Muscle layer of duodenum (tissue), 2 donors: ENCODE measurements at regions not wholly inside any gene's neighbourhood (a gene's known extent, or its start where the extent isn't known, plus 50 kb on each side); places are given as distances from the start of the nearest gene placed in this dataset.
"Not testable (repeated sequence)": the region's sequence is repeated elsewhere in the genome, so short reads cannot be mapped to it uniquely, and the experiment has no call there.

Experiments used
- H3K27ac ChIP-seq: one replicate; pipeline ENCODE4 v1.7.0; 2013; ENCODE audit warnings: mild to moderate bottlenecking, low read length
- H3K27me3 ChIP-seq: one replicate; pipeline ENCODE4 v1.7.0; 2013; ENCODE audit warnings: low read depth, mild to moderate bottlenecking, control low read depth, low read length
- H3K36me3 ChIP-seq, 2 donors: one replicate each; pipeline ENCODE4 v1.7.0; 2013; ENCODE audit warnings: low read length in 2 of 2, control low read depth in 1 of 2, mild to moderate bottlenecking in 1 of 2; ENCODE audit not compliant: insufficient read depth in 2 of 2, control insufficient read depth in 1 of 2
- H3K4me1 ChIP-seq, 2 donors: one replicate each; pipeline ENCODE4 v1.7.0; 2013; ENCODE audit warnings: low read length in 2 of 2, mild to moderate bottlenecking in 2 of 2, control low read depth in 1 of 2, moderate library complexity in 1 of 2; ENCODE audit not compliant: insufficient read depth in 2 of 2, control insufficient read depth in 1 of 2
- H3K4me3 ChIP-seq, 2 donors: one replicate each; pipeline ENCODE4 v1.7.0; 2013; ENCODE audit warnings: low read length in 2 of 2, low read depth in 1 of 2, mild to moderate bottlenecking in 1 of 2
- H3K9me3 ChIP-seq, 2 donors: one replicate each; pipeline ENCODE4 v1.7.0; 2013; ENCODE audit warnings: low read length in 2 of 2, control low read depth in 1 of 2, mild to moderate bottlenecking in 1 of 2; ENCODE audit not compliant: control insufficient read depth in 1 of 2
- donor health status: healthy.

- Histone ChIP-seq H3K36me3 (no peaks in the 10 kb centered on the region), H3K27ac (no peak overlapping the region), H3K9me3 (no peaks in the 10 kb centered on the region), H3K4me1 (no peaks in the 10 kb centered on the region), H3K27me3 (no peaks in the 10 kb centered on the region), H3K4me3 (no peak overlapping the region)
Observed at GRCh38 chr6:9295644-9296043, 860.3 kb upstream of the SLC35B3 start.

DNA sequence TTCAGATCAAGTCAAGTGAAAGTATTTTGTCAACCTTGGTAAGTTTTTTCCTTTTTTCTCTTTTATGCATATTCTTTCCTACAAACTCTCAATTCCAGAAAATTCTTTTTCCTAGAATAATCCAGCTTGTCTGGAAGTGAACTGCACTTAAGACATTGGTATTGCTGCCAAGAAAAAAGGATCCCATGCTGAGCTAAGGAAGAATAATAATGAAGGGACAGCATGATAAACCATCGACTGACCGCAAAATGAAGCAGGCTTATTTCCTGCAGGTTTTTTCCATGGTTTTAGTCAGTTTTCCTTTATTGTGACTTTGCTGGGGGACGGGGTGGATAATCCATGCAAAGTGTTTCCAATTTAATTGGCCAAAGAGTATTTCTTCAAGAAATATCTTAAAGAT lies 857.6 kb upstream of the SLC35B3 start:
- Histone ChIP-seq H3K4me3 (no peak overlapping the region), H3K27me3 (no peaks in the 10 kb centered on the region), H3K36me3 (no peaks in the 10 kb centered on the region), H3K4me1 (no peaks in the 10 kb centered on the region), H3K27ac (no peak overlapping the region), H3K9me3 (no peaks in the 10 kb centered on the region)

DNA sequence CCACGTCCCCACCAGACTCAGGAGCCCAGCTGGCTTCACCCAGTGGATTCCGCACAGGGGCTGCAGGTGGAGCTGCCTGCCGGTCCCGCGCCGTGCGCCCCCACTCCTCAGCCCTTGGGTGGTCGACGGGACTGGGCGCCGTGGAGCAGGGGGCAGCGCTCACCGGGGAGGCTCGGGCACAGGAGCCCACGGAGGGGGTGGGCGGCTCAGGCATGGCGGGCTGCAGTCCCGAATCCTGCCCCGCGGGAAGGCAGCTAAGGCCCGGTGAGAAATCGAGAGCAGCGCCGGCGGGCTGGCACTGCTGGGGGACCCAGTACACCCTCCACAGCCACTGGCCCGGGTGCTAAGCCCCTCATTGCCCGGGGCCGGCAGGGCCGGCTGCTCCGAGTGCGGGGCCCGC lies 855.0 kb upstream of the SLC35B3 start:
- H3K36me3 ChIP-seq, H3K9me3 ChIP-seq, H3K4me1 ChIP-seq, H3K27me3 ChIP-seq, H3K27ac ChIP-seq, H3K4me3 ChIP-seq: not testable (repeated sequence)

DNA sequence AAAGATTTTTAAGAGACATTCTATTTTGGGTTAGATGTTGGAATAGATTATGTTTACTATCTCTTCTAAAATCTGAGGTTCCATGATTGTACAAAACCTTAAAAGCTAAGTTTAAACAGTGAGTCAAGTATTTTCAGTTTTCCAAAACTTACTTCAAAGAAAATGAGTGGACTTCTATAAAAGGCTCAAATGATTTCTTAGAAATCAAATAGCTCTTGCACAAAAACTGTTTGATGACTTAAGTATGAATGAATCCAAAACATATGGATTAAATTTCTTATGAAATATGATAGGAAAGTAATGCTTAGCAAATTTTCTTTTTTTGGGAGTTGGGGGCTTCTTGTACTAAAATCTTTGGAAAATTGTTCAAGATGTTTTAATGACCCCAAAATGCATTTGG lies 837.3 kb upstream of the SLC35B3 start:
- no peak overlapping the region for H3K4me3 ChIP-seq
- no peaks in the 10 kb centered on the region for H3K27me3 ChIP-seq
- H3K4me1 ChIP-seq: no peaks in the 10 kb centered on the region
- no peak overlapping the region for H3K27ac ChIP-seq
- no peaks in the 10 kb centered on the region for H3K9me3 ChIP-seq
- no peaks in the 10 kb centered on the region for H3K36me3 ChIP-seq

GRCh38 chr6:9266741-9267140 lies 831.4 kb upstream of the SLC35B3 start:
- no peak overlapping the region for H3K27ac ChIP-seq
- H3K36me3 ChIP-seq: no peaks in the 10 kb centered on the region
- H3K9me3 ChIP-seq: no peaks in the 10 kb centered on the region
- no peak overlapping the region for H3K4me3 ChIP-seq
- H3K4me1 ChIP-seq: no peaks in the 10 kb centered on the region
- no peaks in the 10 kb centered on the region for H3K27me3 ChIP-seq

DNA sequence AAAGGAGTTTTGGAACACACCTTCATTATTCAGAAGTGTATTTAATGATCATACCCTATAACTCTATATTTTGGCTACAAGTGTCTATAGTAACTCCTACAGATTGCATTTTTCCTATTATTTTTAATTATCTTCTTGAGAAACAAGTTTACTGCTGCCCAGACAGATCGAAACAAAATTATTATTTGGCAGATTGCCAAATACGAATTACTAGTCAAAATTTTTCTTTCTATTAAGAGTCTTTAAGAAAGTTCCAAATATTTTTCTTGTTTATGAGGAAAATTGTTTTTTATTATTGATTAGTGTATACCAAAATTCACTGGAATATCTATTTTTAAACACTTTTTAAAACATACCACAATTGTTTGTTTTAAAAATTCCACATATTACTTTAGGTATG lies 821.9 kb upstream of the SLC35B3 start:
- no peaks in the 10 kb centered on the region for H3K4me1 ChIP-seq
- H3K9me3 ChIP-seq: peaks cover 0 to 3% of the 10 kb centered on the region in 2 donors
- H3K4me3 ChIP-seq: no peak overlapping the region
- H3K27ac ChIP-seq: no peak overlapping the region
- no peaks in the 10 kb centered on the region for H3K27me3 ChIP-seq
- H3K36me3 ChIP-seq: no peaks in the 10 kb centered on the region

GRCh38 chr6:9254251-9254650 lies 818.9 kb upstream of the SLC35B3 start:
- no peak overlapping the region for H3K4me3 ChIP-seq
- H3K9me3 ChIP-seq: no peaks in the 10 kb centered on the region
- H3K4me1 ChIP-seq: no peaks in the 10 kb centered on the region
- H3K36me3 ChIP-seq: no peaks in the 10 kb centered on the region
- no peaks in the 10 kb centered on the region for H3K27me3 ChIP-seq
- no peak overlapping the region for H3K27ac ChIP-seq

DNA sequence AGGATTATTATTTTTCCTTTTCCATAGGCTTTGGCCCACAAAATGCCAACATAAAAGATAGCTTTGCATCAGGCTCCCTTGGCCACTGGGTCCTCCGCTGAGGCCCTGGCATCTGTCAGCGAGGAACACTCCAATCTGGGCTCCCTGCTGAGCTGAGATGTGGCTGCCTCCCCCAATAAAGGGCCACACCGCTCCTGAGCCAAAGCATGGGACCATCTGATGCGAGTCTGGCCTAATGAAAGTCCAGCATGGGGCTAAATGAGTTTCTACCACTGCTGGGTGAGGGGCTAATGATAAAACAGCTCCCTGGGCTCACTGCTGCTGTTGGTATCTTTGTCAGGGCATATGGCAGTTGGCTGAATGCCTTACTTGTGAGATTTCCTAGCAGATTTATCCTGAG lies 817.5 kb upstream of the SLC35B3 start:
- Histone ChIP-seq H3K4me3 (no peak overlapping the region), H3K27ac (no peak overlapping the region), H3K36me3 (no peaks in the 10 kb centered on the region), H3K4me1 (no peaks in the 10 kb centered on the region), H3K27me3 (no peaks in the 10 kb centered on the region), H3K9me3 (no peaks in the 10 kb centered on the region)

GRCh38 chr6:9250852-9251251 lies 815.5 kb upstream of the SLC35B3 start:
- no peaks in the 10 kb centered on the region for H3K27me3 ChIP-seq
- no peaks in the 10 kb centered on the region for H3K9me3 ChIP-seq
- H3K4me1 ChIP-seq: no peaks in the 10 kb centered on the region
- no peaks in the 10 kb centered on the region for H3K36me3 ChIP-seq
- H3K27ac ChIP-seq: no peak overlapping the region
- no peak overlapping the region for H3K4me3 ChIP-seq

DNA sequence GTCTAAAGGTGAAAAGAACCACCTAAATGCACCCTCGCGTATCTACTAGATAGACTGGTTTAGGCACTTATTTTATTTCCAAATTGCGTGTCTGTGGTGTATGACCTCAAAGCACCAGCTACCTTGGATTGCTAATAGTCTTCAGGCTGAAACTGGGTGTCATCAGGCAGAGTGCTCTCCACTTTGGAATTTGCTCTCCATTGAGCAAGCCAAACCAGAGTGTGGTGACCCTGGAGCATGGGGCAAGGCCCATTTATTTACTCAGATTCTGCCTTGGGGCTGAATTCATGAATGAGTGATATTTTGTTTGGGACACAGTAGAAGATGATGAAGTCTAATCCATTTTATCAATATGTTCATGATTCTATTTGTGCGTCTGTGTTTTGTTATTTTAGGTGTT lies 812.8 kb upstream of the SLC35B3 start:
- H3K36me3 ChIP-seq: no peaks in the 10 kb centered on the region
- no peaks in the 10 kb centered on the region for H3K4me1 ChIP-seq
- no peak overlapping the region for H3K4me3 ChIP-seq
- no peaks in the 10 kb centered on the region for H3K27me3 ChIP-seq
- H3K9me3 ChIP-seq: no peaks in the 10 kb centered on the region
- no peak overlapping the region for H3K27ac ChIP-seq

DNA sequence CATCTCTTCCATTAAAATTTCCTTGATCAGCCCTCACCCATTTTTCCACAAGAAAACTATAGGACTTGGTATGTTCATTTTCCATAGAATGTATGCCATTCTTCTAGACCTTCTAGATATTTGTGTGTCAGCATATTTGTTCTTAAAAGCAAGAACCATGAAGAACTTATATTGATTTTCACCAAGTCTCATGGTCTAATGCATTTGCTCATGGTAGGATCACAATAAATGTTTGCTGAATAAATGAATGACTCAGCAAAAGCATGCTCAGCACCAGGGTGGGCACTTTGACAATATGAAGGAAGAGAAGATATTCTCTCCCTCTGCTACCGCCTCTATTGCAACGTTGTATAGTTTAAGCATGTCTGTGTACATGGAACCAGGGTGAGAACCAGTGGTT lies 805.5 kb upstream of the SLC35B3 start:
- H3K4me3 ChIP-seq: no peak overlapping the region
- no peak overlapping the region for H3K27ac ChIP-seq
- no peaks in the 10 kb centered on the region for H3K36me3 ChIP-seq
- no peaks in the 10 kb centered on the region for H3K9me3 ChIP-seq
- H3K27me3 ChIP-seq: no peaks in the 10 kb centered on the region
- no peaks in the 10 kb centered on the region for H3K4me1 ChIP-seq

- Histone ChIP-seq H3K4me1 (no peaks in the 10 kb centered on the region), H3K27ac (no peak overlapping the region), H3K36me3 (no peaks in the 10 kb centered on the region), H3K9me3 (peaks cover 0 to 10% of the 10 kb centered on the region in 2 donors), H3K27me3 (no peaks in the 10 kb centered on the region), H3K4me3 (no peak overlapping the region)
Observed at GRCh38 chr6:9236443-9236842, 801.1 kb upstream of the SLC35B3 start.
